ENCODE measurements at regions not wholly inside any gene's neighbourhood (a gene's known extent, or its start where the extent isn't known, plus 50 kb on each side); places are given as distances from the start of the nearest gene placed in this dataset.

DNA sequence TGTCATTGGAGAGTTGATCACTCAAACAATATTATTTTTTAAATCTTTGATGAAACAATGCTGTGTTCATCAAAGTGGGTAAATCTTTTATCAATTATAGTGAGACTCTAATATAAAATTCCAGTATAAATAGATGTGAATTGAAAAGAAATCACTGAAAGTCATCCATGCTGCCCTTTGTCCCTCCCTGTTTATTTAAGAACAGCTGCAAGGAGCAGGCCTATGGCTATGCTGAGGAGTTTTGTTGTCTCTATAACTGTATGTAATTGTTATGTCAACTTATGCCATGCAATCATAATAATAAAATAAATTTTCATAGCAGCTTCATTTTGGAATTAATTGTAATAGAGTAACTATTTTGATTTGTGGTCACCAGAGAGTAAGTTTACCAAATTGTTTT lies 1272.4 kb upstream of the ADGRL4 start:
- no peak overlapping the region for H3K9ac ChIP-seq (ENCODE audit: low read length)
- H4K20me1 ChIP-seq (ENCODE audit: insufficient read depth, low read length), result no peaks in the 10 kb centered on the region
- no peaks in the 10 kb centered on the region for H3F3A ChIP-seq (ENCODE audit: insufficient read depth, low read length)
- no peak overlapping the region for H3K4me2 ChIP-seq (ENCODE audit: low read length)
- no peaks in the 10 kb centered on the region for H3K4me1 ChIP-seq (ENCODE audit: insufficient read depth, low read length, severe bottlenecking)
- H3K4me3 ChIP-seq (ENCODE audit: low read depth, low read length, poor library complexity, severe bottlenecking), result no peak overlapping the region
- H3K27ac ChIP-seq (ENCODE audit: low read depth, low read length, poor library complexity, severe bottlenecking), result no peak overlapping the region
- no peaks in the 10 kb centered on the region for H3K27me3 ChIP-seq (ENCODE audit: insufficient read depth, low read length)
- no peaks in the 10 kb centered on the region for H3K36me3 ChIP-seq (ENCODE audit: insufficient read depth, low read length)
- no peak overlapping the region for H2AFZ ChIP-seq (ENCODE audit: low read length)
- no peaks in the 10 kb centered on the region for H3K9me2 ChIP-seq (ENCODE audit: low read depth, low read length)
- no peak for TF ChIP-seq EZH2 (IDR thresholded peaks at IDR 0.05; ENCODE audit: borderline replicate concordance, low read length)
- TF ChIP-seq, protein P1, sequence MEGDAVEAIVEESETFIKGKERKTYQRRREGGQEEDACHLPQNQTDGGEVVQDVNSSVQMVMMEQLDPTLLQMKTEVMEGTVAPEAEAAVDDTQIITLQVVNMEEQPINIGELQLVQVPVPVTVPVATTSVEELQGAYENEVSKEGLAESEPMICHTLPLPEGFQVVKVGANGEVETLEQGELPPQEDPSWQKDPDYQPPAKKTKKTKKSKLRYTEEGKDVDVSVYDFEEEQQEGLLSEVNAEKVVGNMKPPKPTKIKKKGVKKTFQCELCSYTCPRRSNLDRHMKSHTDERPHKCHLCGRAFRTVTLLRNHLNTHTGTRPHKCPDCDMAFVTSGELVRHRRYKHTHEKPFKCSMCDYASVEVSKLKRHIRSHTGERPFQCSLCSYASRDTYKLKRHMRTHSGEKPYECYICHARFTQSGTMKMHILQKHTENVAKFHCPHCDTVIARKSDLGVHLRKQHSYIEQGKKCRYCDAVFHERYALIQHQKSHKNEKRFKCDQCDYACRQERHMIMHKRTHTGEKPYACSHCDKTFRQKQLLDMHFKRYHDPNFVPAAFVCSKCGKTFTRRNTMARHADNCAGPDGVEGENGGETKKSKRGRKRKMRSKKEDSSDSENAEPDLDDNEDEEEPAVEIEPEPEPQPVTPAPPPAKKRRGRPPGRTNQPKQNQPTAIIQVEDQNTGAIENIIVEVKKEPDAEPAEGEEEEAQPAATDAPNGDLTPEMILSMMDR (IDR thresholded peaks at IDR 0.05; ENCODE audit: low read length), result no peak
- no peaks in the 10 kb centered on the region for H3K79me2 ChIP-seq (ENCODE audit: insufficient read depth, low read length)
- no peaks in the 10 kb centered on the region for H3K9me3 ChIP-seq (ENCODE audit: low read length)

DNA sequence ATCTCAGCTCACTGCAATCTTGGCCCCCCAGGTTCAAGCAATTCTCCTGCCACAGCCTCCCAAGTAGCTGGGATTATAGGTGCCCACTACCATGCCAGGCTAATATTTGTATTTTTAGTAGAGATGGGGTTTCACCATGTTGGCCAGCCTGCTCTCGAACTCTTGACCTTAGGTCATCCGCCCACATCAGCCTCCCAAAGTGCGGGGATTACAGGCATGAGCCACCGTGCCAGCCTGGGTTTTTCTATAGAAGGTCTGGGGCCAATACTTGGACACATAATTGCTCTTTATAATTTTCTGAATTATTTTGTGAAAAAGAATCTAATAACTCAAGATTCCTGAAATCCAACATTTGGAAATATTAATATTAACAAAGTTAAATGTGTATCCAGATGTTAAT lies 1267.7 kb upstream of the ADGRL4 start:
- no peak overlapping the region for H3K4me3 ChIP-seq (ENCODE audit: low read depth, low read length, poor library complexity, severe bottlenecking)
- no peak overlapping the region for H3K4me2 ChIP-seq (ENCODE audit: low read length)
- no peak overlapping the region for H3K27ac ChIP-seq (ENCODE audit: low read depth, low read length, poor library complexity, severe bottlenecking)
- H3K79me2 ChIP-seq (ENCODE audit: insufficient read depth, low read length), result no peaks in the 10 kb centered on the region
- H3K4me1 ChIP-seq (ENCODE audit: insufficient read depth, low read length, severe bottlenecking), result no peaks in the 10 kb centered on the region
- no peaks in the 10 kb centered on the region for H3K9me2 ChIP-seq (ENCODE audit: low read depth, low read length)
- H4K20me1 ChIP-seq (ENCODE audit: insufficient read depth, low read length), result no peaks in the 10 kb centered on the region
- no peaks in the 10 kb centered on the region for H3K27me3 ChIP-seq (ENCODE audit: insufficient read depth, low read length)
- no peak overlapping the region for H3K9ac ChIP-seq (ENCODE audit: low read length)
- TF ChIP-seq, protein P1 (IDR thresholded peaks at IDR 0.05; ENCODE audit: low read length), result no peak
- TF ChIP-seq EZH2 (IDR thresholded peaks at IDR 0.05; ENCODE audit: borderline replicate concordance, low read length), result no peak
- no peaks in the 10 kb centered on the region for H3K36me3 ChIP-seq (ENCODE audit: insufficient read depth, low read length)
- no peak overlapping the region for H2AFZ ChIP-seq (ENCODE audit: low read length)
- no peaks in the 10 kb centered on the region for H3F3A ChIP-seq (ENCODE audit: insufficient read depth, low read length)
- no peaks in the 10 kb centered on the region for H3K9me3 ChIP-seq (ENCODE audit: low read length)

DNA sequence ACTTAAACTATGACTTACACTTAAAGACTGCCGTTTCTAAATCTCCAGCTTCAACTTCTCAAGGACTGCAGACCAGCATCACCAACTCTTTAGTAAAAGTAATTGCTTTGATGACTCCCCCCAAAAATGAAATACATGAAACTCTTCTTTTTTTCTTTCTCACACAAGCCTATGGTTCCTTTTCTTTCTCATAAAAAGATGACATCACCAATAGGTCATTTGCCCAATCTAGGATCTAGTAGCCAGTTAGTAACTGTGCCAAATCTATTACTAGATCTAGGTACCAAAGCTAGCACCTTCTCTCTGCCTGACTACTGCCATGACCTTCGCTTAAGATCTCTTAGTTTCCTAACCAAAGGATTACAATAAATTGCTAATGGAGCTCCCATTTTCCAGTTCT lies 1266.0 kb upstream of the ADGRL4 start:
- TF ChIP-seq, protein P1 (IDR thresholded peaks at IDR 0.05; ENCODE audit: low read length), result no peak
- no peak for TF ChIP-seq EZH2 (IDR thresholded peaks at IDR 0.05; ENCODE audit: borderline replicate concordance, low read length)
- no peak overlapping the region for H3K9ac ChIP-seq (ENCODE audit: low read length)

More for the DNA sequence above, 1266.0 kb upstream of the ADGRL4 start:
- no peak overlapping the region for H2AFZ ChIP-seq (ENCODE audit: low read length)
- H3F3A ChIP-seq (ENCODE audit: insufficient read depth, low read length), result no peaks in the 10 kb centered on the region
- H4K20me1 ChIP-seq (ENCODE audit: insufficient read depth, low read length), result no peaks in the 10 kb centered on the region
- no peaks in the 10 kb centered on the region for H3K79me2 ChIP-seq (ENCODE audit: insufficient read depth, low read length)
- no peak overlapping the region for H3K27ac ChIP-seq (ENCODE audit: low read depth, low read length, poor library complexity, severe bottlenecking)
- no peaks in the 10 kb centered on the region for H3K9me2 ChIP-seq (ENCODE audit: low read depth, low read length)
- H3K4me1 ChIP-seq (ENCODE audit: insufficient read depth, low read length, severe bottlenecking), result no peaks in the 10 kb centered on the region
- no peak overlapping the region for H3K4me2 ChIP-seq (ENCODE audit: low read length)
- no peaks in the 10 kb centered on the region for H3K9me3 ChIP-seq (ENCODE audit: low read length)
- no peaks in the 10 kb centered on the region for H3K36me3 ChIP-seq (ENCODE audit: insufficient read depth, low read length)
- no peak overlapping the region for H3K4me3 ChIP-seq (ENCODE audit: low read depth, low read length, poor library complexity, severe bottlenecking)
- no peaks in the 10 kb centered on the region for H3K27me3 ChIP-seq (ENCODE audit: insufficient read depth, low read length)
